ENCODE measurements at regions not wholly inside any gene's neighbourhood (a gene's known extent, or its start where the extent isn't known, plus 50 kb on each side); places are given as distances from the start of the nearest gene placed in this dataset.

DNA sequence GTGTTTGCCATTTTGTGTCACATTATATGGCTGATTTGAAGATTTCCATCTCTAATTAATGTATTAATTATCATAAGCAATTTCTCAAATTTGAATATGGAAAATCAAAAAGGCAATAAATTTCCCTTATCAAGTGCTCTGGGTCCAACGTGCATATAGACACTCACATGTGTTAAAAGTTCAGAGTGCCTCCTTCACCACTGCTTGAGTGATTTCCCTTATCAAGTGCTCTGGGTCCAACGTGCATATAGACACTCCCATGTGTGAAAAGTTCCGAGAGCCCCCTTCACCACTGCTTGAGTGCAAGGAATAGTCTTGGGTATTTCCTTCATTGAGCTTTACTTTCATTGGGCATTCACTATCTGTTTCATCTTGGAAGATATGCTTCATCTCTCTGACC is 421.0 kb upstream of the ZNF717 start:
- no peak for TF ChIP-seq POLR2A (IDR thresholded peaks at IDR 0.05)
- TF ChIP-seq, protein P1, sequence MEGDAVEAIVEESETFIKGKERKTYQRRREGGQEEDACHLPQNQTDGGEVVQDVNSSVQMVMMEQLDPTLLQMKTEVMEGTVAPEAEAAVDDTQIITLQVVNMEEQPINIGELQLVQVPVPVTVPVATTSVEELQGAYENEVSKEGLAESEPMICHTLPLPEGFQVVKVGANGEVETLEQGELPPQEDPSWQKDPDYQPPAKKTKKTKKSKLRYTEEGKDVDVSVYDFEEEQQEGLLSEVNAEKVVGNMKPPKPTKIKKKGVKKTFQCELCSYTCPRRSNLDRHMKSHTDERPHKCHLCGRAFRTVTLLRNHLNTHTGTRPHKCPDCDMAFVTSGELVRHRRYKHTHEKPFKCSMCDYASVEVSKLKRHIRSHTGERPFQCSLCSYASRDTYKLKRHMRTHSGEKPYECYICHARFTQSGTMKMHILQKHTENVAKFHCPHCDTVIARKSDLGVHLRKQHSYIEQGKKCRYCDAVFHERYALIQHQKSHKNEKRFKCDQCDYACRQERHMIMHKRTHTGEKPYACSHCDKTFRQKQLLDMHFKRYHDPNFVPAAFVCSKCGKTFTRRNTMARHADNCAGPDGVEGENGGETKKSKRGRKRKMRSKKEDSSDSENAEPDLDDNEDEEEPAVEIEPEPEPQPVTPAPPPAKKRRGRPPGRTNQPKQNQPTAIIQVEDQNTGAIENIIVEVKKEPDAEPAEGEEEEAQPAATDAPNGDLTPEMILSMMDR (IDR thresholded peaks at IDR 0.05) = no peak

Data from testis (tissue), 2 donors.